GM20431 (cell line): ENCODE measurements at regions not wholly inside any gene's neighbourhood (a gene's known extent, or its start where the extent isn't known, plus 50 kb on each side); places are given as distances from the start of the nearest gene placed in this dataset.

Source experiments
- in situ Hi-C: fragments of 300-500 bp; cut with MseI, MboI; formaldehyde crosslinking; loops from one replicate; pipeline ENCODE4 v1.15.0; 2020; ENCODE audit warnings: low sequenced_read_pairs; ENCODE audit not compliant: unreplicated experiment

GRCh38 chr7:16236381-16236780, 185.0 kb downstream of the CRPPA start:
- in situ Hi-C loops, result no loop called here

- in situ Hi-C loops, result no loop called here
Measured at GRCh38 chr7:16235147-16236114, 185.9 kb downstream of the CRPPA start.

GRCh38 chr7:16234493-16235146, 186.7 kb downstream of the CRPPA start:
- in situ Hi-C loops, result no loop called here

DNA sequence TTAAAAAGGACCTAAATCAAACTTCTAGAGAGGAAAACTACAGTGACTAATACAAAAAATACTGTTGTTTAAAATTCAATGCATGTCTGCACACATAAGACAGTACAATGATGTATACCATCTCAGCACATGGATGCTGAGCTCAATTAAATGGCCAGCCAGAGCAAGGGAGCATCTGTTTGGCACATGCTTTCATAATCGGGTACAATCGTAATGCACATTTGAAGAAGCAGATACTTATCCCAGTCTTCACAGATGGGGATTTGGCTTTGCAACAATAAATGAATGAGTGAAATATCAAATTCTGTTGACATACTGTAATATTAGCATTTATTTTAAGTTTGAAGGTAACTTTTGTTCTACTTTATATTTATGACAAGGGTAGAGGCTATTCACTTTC, 187.8 kb downstream of the CRPPA start:
- in situ Hi-C loops, result no loop called here

- in situ Hi-C loops, result no loop called here
Measured at GRCh38 chr7:16232273-16232672, 189.1 kb downstream of the CRPPA start.

GRCh38 chr7:16223963-16224707, 197.2 kb downstream of the CRPPA start:
- in situ Hi-C loops, result no loop called here

- in situ Hi-C loops, result no loop called here
Measured at GRCh38 chr7:16212610-16213009, 208.7 kb downstream of the CRPPA start.

DNA sequence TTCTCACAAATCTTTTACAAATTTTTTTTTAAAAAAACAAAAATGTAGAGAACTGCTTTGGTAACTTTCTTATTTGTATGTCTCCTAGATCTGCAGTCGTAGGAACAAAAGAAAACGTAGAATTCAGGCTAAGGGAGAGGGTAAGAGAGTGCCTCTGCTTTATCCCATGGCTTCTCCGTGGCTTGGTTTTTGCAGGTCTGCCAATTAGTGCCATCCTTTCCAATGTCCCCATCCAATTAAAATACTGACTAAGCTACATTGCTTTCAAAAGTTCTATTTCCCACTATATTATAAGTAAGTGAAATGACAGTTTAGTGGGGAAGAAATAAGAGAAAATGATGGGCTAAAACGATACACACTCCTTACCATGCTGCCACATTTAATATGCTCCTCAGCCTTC, 209.3 kb downstream of the CRPPA start:
- in situ Hi-C loops, result no loop called here

- in situ Hi-C loops, result no loop called here
Measured at GRCh38 chr7:16211402-16211925, 209.9 kb downstream of the CRPPA start.

DNA sequence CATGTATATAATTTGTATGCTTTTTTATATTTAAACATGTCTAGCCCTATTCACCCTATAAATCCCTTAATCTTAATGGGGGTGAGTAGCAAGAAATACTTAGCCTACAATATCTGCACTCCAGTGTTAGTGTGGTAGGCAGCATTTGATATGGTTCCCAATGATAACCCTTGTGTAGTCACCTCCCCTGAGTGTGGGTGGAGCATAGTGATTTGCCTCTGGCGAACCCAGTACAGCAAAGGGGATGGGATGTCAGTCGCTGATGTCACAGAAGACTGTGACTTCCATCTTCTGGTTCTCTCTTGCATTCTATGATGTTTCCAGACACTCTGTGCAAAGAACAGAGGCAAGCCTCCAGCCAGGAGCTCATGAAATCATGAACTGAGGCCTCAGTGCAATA, 211.2 kb downstream of the CRPPA start:
- in situ Hi-C loops, result no loop called here

- in situ Hi-C loops, result no loop called here
Measured at GRCh38 chr7:16207321-16207720, 214.0 kb downstream of the CRPPA start.

DNA sequence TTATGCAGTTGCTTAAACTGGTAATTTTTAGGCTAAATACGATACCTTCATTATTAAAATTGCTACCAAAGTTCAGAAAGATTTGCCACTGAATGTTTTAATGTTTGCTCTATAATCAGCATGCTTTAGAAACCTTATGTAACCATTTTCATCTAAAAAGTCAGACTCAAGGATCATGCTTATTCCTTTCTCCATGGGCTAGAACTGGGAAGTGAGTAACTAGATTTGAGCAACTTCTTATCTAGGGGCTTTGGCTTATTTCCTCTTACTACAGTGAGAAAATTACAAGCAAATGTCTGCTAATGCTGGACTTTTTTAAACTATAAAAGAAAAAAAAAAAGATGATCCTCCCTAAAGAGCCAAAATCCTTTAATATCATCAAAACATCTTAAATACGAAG, 215.9 kb downstream of the CRPPA start:
- in situ Hi-C loops, result no loop called here

GRCh38 chr7:16204953-16205352, 216.4 kb downstream of the CRPPA start:
- in situ Hi-C loops, result no loop called here

GRCh38 chr7:16203065-16203464, 218.3 kb downstream of the CRPPA start:
- in situ Hi-C loops, result no loop called here

GRCh38 chr7:16202303-16202702, 219.0 kb downstream of the CRPPA start:
- in situ Hi-C loops, result no loop called here

- in situ Hi-C loops, result no loop called here
Measured at GRCh38 chr7:16200591-16200990, 220.7 kb downstream of the CRPPA start.

- in situ Hi-C loops, result no loop called here
Measured at GRCh38 chr7:16193631-16194030, 227.7 kb downstream of the CRPPA start.

- in situ Hi-C loops, result no loop called here
Measured at GRCh38 chr7:16189026-16189715, 232.2 kb downstream of the CRPPA start.

- in situ Hi-C loops, result no loop called here
Measured at GRCh38 chr7:16187131-16187530, 234.2 kb downstream of the CRPPA start.

DNA sequence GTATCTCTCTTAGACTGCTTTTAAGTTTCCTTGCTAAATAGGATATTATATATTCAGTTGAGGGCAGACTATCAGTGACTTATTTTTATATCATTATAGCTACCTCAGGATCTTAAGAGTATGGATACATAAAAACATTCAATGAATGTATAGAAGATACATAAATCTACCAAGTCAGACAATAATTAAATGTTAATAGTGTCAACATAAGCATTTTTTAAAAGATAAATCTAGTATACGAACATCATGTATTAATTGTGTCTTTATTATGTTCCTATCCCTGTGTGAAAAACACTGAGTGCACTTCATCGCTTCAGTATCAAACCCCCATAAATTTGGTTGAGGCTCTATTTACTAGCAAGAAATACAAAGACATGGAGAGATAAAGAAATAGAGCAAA, 242.8 kb downstream of the CRPPA start:
- in situ Hi-C loops, result no loop called here
